HG03060 (cell line): ENCODE measurements at regions not wholly inside any gene's neighbourhood (a gene's known extent, or its start where the extent isn't known, plus 50 kb on each side); places are given as distances from the start of the nearest gene placed in this dataset.
"Not testable (repeated sequence)": the region's sequence is repeated elsewhere in the genome, so short reads cannot be mapped to it uniquely, and the experiment has no call there.

Source experiments
- ATAC-seq: cut with Tn5 transposase; IDR thresholded peaks from one replicate; pipeline ENCODE4 v1.9.1; 2021; ENCODE audit warnings: low read depth, moderate number of reproducible peaks; ENCODE audit not compliant: unreplicated experiment

DNA sequence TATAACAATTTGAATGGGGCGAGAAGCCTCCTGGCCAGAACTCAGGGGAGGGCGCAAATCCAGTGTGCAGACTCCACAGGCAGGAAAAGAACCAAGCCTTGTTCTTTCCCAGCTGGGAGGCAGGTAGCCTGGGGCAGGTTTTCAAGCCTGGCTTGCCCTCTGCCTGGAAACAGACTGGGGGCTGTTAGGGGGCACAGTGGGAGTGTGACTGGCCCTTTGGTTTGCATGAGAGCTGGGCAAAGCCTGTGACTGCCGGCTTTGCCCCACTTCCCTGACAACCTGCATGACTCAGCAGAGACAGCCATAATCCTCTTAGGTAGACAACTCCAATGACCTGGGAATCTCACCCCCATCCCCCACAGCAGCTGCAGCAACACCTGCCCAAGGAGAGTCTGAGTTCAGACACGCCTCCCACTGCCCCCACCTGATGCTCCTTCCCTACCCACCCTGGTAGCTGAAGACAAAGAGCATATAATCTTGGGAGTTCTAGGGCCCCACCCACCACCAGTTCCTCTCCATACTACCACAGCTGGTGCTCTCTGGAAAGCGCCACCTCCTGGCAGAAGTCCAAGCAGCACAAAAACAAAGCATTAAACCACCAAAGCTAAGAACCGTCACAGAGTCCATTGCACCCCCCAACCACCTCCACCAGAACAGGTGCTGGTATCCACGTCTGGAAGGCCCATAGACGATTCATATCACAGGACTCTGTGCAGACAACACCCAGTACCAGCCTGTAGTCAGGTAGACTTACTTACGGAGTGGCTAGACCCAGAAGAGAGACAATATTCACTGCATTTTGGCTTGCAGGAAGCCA lies 402.5 kb downstream of the STK39 start:
- no peak for ATAC-seq

DNA sequence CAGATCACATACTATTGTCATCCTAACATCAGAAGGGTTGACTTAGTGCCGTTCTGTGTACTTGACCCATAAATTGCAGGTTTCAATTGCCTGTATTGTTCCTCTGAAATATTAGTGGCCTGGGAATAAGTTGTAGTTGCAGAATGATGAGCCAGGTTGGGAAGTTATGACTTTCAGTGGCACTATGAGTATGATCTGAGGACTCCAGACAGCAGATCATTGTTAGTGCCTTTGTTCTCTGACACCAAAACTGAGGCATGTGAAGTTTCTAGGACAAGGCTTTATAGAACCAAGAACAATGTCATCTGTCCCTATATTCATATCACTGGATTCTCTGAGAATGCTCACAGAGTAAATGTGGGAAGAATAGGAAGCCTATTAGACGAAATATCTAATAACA lies 403.7 kb downstream of the STK39 start:
- no peak for ATAC-seq

DNA sequence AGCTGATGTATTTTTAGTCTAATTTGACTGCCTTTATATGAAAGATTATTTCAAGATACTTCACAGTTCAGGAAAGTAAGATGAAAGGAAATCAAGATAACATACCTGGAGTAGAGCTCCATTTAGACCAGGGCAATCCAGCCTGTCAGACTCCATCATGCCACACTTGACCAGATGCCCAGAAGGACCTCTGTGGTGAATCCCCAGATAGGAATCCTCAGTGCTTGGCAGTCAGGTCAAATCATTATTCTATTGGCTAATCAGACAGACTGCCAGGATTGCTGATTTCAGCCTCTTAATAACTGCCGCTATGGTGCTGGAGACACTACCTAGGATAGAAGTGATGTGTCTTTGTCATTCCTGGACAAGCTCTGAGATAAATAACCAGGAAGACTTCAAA lies 404.2 kb downstream of the STK39 start:
- ATAC-seq = no peak

DNA sequence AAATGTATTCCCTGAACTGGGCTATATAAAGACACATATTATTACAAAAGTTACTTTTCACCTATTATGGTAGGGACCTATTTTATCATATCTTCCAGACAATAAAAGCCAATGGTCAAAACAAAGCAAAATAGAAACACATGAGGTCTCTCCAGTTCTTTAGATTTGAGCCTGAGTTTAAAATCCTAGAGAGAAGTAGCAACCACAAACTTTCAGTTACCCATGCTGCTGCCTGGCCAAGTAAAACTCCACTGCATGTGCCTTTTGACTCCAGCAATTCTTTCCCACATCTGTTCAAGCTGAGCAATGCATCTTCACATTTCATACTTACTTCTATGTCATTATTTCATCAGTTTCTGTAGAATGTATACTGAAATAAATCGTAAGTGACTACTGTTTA lies 405.3 kb downstream of the STK39 start:
- ATAC-seq = no peak

DNA sequence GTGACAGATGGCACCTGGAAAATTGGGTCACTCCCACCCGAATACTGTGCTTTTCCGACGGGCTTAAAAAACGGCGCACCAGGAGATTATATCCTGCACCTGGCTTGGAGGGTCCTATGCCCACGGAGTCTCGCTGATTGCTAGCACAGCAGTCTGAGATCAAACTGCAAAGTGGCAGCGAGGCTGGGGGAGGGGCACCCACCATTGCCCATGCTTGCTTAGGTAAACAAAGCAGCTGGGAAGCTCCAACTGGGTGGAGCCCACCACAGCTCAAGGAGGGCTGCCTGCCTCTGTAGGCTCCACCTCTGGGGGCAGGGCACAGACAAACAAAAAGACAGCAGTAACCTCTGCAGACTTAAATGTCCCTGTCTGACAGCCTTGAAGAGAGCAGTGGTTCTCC lies 412.1 kb downstream of the STK39 start:
- not testable (repeated sequence) for ATAC-seq

DNA sequence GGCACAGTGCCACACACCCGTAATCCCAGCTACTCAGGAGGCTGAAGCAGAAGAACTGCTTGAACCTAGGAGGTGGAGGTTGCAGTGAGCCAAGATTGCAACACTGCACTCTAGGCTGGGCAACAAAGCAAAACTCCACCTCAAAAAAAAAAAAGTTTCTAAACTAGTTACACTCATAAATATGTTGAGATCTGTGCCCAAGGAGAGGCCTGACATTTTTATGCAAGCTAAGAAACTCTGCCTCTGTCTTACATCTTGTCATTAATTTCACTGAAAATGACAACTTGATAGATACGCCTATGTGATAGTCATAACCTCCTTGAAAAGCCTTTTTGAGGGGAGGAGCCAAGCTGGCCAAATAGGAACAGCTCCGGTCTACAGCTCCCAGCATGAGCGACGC lies 412.7 kb downstream of the STK39 start:
- ATAC-seq = no peak

DNA sequence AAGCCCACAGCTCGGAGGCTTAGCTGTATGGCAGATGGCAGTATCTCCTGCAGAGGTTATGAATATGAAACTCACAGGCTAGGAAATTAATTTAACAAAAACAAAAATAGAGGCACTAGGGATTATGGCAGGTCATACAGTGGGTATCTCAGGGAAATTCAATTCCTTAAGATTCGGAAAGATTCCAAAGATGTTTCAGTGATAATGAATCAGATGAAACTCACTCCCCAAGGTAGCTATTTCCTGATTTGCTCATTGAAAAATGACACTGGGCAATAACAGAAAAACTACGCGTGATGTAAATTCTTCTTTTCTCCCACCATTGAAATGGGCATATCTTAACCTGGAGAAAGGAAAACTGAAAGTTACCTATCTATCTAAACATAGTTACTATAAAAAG lies 414.1 kb downstream of the STK39 start:
- no peak for ATAC-seq

DNA sequence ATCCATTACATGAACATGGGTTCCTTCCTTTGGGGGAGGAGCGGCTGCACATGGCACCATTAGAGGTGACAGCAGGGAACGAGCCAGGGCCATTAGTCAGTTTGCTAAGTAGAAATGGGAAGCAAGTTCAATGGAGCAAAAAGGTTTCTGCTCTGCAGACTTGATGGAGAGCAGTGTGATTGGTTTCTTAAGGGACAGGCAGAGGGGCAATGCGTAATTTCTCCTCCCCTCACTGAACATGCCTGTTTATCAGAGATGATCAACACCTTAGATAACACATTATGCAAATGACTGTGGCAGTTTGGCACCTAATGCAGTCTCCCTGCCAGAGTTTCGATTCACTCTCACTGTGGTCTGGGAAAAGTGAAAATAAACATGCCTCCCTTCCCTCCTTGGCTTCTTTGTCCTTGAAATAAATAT lies 414.5 kb downstream of the STK39 start:
- no peak for ATAC-seq

DNA sequence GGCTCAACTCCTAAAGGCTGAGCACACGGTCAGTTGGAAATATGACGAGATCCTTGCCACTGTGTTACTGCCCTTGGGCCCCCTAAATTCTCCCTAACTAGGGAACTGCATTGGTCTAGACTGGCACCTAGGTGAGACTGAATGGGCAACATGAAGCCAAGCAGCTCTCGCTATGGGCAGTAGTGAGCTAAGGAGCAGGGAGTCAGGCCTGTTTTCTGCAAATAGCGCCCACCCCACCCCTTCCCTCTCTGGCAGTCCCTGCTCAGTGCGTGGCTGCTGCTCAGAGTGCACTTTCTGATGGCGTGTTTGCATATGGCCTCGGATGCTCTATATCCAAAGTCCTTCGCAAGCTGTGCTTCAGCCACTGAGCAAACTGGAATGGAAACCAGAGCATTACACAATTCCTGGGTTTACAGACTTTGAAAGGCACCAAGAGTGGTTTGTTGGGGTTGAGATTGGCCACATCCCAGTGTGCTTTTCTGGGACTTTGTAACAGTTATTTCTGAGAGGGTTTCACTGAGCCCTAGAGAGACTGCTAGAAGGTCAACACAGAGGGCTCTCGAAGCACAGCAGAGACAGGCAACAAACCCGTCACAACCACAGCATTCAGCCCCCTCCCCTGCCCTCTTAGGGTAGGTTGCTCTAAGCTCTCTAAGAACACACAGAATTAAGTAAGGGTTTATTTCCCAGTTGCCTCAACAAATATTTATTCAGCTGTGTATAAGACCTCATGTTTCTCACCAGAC lies 419.9 kb downstream of the STK39 start:
- ATAC-seq = no peak

DNA sequence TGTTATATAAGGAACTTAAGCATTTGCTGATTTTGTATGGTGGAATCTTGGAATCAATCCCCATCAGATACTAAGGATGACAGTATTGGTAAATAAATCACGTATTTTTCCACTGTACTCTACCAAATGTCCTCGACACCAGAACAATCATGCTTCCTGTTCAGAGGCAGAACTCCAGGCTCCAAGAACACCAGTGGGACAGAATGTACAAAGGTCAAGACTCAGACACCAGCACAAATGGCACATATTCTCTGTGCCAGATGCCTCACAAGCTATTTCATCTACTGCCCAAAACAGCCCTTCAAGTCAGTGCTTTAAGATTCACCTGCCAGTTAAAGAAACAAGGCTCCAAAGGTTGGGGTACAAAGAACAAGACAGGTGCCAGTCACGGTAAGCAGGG lies 420.5 kb downstream of the STK39 start:
- no peak for ATAC-seq

DNA sequence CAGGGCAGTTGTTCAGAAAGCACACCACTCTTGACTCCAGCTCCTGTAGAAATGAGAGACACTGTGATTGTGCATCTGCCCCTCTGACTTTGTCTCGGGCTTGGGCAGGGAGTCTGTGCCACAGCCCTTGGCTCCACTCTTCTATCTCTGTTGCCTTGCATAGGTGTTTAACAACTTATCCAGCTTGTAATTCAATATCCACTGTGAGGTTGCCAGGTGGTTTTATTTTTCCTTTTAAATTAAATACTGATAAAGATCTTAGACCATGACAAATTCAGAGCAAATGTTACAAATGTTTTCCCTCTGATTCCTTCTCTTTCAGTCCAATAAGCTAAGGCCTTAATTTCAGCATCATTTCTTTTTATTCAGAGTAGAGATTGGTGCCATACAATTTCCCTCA lies 421.7 kb downstream of the STK39 start:
- no peak for ATAC-seq

DNA sequence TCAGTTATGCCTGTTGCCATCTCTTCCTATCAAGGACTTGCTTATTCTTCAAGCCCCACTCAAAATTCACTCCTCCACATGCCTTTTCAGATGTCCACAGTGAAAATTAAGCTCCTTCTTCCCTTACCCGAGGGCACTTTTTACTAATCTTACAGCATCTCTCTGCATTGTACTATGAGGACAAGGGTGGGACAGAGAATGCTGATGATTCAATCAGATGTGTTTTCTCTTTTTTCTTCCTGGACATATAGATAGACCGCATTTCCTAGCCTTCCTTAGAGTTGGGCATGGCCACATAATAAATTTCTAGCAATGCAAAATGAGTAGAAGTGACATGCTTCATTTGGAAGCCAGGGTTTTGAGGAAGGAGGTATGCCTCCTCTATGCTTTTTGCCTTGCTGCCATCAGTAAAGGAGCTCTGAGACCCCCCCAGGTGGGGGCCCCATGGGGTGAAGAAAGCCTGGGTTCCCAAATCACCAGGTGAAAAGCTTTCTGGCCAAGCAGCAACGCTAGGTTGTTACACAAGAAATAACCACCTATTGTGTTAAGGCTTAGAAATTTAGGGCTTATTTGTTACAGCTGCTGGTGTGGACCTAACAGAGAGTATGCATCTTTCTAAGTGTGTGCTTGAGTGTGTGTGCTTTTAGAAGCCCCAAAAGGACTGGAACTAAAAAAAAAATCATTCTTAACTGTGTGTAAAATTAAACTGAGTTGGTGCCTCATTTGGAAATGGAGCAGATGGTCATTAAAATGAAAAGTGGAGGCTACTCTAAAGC lies 424.5 kb downstream of the STK39 start:
- no peak for ATAC-seq

DNA sequence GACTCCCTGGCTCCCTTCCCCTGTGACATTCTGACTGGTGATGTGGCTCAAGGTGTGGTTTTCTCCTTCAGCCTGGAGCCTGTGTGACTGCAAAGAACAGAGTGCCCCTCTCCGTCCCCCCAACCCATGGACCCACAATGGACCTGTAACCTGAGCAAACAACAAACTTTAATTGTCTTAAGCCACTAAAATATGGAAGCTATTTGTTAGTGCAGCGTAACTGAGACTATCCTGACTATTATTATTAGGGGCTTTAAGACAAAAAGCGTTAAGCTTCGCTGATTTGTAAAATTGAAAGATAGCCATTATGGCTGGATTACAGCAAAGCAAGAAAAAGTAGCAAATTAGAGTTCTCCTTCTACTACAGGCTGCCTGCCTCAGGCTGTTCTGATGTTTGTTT lies 426.9 kb downstream of the STK39 start:
- no peak for ATAC-seq

DNA sequence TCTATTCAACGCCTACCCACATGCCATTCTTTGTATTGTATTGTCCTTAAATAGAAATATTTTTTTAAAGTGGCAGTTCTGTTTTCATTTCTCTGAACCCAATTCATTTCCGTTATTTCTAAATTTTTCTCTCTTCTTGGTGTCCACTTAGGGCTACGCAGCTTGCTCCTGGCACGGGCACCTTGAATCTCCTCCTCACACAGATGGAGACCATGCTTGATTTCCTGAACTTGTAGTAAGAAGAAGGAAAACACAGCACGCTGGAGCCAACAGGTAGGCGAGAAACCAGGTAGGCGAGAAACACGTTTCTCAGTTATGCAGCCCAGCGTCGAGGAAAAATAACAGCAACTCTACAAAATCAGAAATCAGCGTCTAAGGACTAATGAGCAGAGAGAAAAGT lies 428.9 kb downstream of the STK39 start:
- ATAC-seq = no peak

DNA sequence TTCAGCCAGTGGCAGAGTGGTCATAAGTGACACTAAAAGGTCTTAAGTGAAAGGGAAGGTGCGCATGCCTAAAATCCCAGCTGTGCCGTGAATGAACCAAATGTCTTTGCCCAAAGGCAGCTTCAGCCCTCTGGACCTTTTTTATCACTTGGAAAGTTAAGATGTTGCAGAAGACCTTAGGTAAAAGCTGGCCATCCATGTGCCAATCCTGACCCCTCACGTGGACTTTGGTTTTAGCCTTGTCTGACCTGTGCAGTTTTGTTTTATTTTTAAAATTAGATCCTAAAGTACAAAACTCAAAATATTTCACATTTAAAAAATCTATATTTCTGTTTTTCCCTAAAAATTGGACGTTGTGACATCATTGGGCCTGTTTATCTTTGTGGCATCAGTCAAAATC lies 429.5 kb downstream of the STK39 start:
- no peak for ATAC-seq

DNA sequence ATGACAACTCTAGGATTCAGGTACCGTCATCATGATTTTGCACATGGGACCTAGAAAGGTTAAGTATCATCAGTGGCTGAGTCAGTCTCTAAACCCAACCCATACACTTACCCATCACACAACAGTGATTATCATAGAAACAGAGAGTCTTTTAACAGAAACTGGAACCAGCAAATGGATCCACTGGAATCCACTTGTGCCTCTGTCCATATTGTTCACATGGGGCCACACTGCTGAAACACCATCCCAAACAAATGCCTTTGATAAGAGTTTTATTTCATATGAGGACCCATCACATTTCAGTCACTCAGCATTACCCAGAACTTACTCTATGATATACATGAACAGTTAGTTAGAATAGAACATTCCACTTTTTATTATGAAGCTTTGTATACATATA lies 430.0 kb downstream of the STK39 start:
- ATAC-seq = no peak

DNA sequence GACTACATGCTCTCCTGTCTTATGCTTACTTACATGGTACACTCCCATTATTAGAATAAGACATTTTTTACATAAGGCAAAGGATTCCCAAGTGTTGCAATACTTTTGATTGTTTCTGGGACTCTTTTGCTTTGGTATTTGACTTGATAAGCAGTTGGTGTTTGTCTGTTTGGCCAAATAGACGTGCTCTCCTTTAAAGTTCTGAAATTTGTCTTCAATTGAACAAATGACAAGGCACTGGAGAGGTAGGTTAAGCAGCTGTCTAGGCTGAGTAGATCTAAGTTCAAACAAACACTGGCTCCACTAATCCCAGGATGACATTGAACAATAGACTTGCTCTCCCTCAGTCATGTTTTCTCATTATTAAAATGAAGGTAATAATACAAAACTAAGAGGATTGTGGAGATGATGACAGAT lies 430.5 kb downstream of the STK39 start:
- no peak for ATAC-seq

DNA sequence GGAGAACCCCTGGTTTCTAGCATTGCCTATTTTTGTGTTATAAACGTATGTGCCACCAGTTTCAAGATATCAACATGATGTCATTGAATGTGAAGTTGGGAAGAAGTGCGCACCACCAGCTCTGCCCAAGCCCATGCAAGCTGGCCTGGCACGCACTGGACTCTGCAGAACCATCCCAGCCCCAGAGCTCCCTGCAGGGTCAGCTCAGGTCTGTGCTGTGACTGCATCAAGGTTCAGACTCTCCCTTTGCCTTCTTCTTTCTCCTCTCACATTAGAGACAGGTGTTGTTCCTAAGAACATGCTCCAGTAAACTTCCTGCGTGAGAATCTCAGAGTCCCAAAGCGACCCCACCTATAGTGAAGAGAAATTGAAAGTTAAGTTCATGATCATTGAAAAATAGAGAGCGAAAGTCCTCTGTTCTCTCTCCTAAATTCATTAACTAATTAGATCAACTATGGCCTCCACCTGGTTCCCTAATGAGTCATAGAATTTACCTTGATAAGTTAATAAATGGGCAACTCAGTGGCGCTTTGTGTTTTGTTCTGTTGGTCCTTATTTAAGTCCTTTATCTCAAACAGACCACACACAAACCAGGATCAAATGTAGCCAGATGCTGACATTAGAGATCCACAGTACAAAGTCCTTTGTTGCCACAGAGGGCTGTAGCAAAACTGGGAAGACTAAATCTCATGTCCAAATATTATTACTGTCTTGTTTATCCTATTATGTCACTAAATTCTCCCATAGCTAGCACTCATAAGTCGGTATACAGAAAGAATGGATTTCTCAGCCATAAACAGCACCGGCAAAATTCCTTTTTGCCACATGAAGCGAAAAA lies 432.3 kb downstream of the STK39 start:
- no peak for ATAC-seq

DNA sequence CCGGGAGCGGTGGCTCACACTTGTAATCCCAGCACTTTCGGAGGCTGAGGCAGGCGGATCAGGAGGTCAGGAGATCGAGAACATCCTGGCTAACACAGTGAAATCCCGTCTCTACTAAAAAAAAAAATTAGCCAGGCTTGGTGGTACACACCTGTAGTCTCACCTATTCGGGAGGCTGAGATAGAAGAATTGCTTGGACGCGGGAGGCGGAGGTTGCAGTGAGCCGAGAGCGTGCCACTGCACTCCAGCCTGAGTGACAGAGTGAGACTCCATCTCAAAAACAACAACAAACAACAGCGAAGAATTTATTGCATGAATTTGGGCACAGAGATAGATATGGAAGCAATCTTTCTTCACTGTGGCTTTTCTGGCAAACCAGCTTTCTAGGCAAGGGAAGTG lies 432.9 kb downstream of the STK39 start:
- ATAC-seq = not testable (repeated sequence)

DNA sequence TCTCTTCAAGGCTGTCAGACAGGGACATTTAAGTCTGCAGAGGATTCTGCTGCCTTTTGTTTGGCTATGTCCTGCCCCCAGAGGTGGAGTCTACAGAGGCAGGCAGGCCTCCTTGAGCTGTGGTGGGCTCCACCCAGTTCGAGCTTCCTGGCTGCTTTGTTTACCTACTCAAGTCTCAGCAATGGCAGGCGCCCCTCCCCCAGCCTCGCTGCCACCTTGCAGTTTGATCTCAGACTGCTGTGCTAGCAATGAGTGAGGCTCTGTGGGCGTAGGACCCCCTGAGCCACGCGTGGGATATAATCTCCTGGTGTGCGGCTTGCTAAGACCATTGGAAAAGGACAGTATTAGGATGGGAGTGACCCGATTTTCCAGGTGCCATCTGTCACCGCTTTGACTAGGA lies 437.6 kb downstream of the STK39 start:
- ATAC-seq = not testable (repeated sequence)
